B cell (primary cell): ENCODE measurements at regions not wholly inside any gene's neighbourhood (a gene's known extent, or its start where the extent isn't known, plus 50 kb on each side); places are given as distances from the start of the nearest gene placed in this dataset.

Experiments used
- ATAC-seq: fragments of 200-7000 bp; cut with Tn5 transposase; one replicate; pipeline ENCODE4 v1.10.0; 2021; ENCODE audit warnings: low read depth, mild to moderate bottlenecking, moderate number of reproducible peaks, moderate library complexity
- CTCF ChIA-PET: fragments of 350-600 bp; sonication (Branson Sonifier 250); formaldehyde crosslinking; loops from one replicate; lab custom pipeline; 2021; ENCODE audit warnings: antibody characterized with exemption, inconsistent platforms; lab: Charles Lee
- POLR2A ChIA-PET: fragments of 350-600 bp; sonication (Branson Sonifier 250); formaldehyde crosslinking; loops from one replicate; lab custom pipeline; 2021; ENCODE audit warnings: antibody characterized with exemption; lab: Charles Lee
- DNase-seq: peaks from one replicate; pipeline ENCODE4 v3.0.0; 2013
- H2AFZ ChIP-seq: 2 replicates; pipeline ENCODE4 v1.6.1; 2012; ENCODE audit warnings: mild to moderate bottlenecking, low read depth, low read length; ENCODE audit not compliant: insufficient read depth, poor library complexity, severe bottlenecking
- H3K27ac ChIP-seq, 2 donors: 1 replicate in 1 of 2; 2 replicates in 1 of 2; pipeline ENCODE4 v1.5.1; 2012 to 2013; ENCODE audit warnings: low read length in 2 of 2, mild to moderate bottlenecking in 2 of 2, moderate library complexity in 1 of 2
- H3K27me3 ChIP-seq, 4 experiments: fragments of 200-600 bp in 1 of 4; sonication (generic) in 1 of 4; replicated peaks in 1 of 4; 1 replicate in 2 of 4; 2 replicates in 2 of 4; pipeline versions ENCODE4 v1.6.1 to v1.7.0; 2013 to 2016; ENCODE audit warnings: low read length in 3 of 4, mild to moderate bottlenecking in 2 of 4, mixed read lengths in 1 of 4, moderate library complexity in 1 of 4; ENCODE audit not compliant: insufficient read depth in 4 of 4, control insufficient read depth in 3 of 4; ENCODE audit errors: control extremely low read depth in 1 of 4
- H3K36me3 ChIP-seq, 2 experiments: replicated peaks in 1 of 2; 1 replicate in 1 of 2; 2 replicates in 1 of 2; pipeline versions ENCODE4 v1.6.1 to v1.7.1; 2013; ENCODE audit warnings: low read length in 1 of 2; ENCODE audit not compliant: insufficient read depth in 2 of 2, control insufficient read depth in 1 of 2; ENCODE audit errors: control extremely low read depth in 1 of 2, extremely low read depth in 1 of 2
- H3K4me1 ChIP-seq, 2 donors: fragments of 200-600 bp in 1 of 2; sonication (generic) in 1 of 2; 1 replicate in 1 of 2; 2 replicates in 1 of 2; pipeline versions ENCODE4 v1.5.1 to v1.6.1; 2013 to 2017; ENCODE audit warnings: low read length in 2 of 2; ENCODE audit not compliant: control insufficient read depth in 2 of 2, insufficient read depth in 2 of 2
- H3K4me2 ChIP-seq: replicated peaks from 2 replicates; pipeline ENCODE3; 2012; ENCODE audit warnings: mild to moderate bottlenecking, low read depth, low read length; ENCODE audit not compliant: poor library complexity, severe bottlenecking
- H3K4me3 ChIP-seq, 5 experiments: fragments of 200-600 bp in 1 of 5; sonication (generic) in 1 of 5; 1 replicate in 3 of 5; 2 replicates in 2 of 5; pipeline versions ENCODE4 v1.5.1 to v1.7.0; 2011 to 2016; ENCODE audit warnings: low read length in 4 of 5, mild to moderate bottlenecking in 4 of 5, low read depth in 2 of 5, control low read depth in 1 of 5, moderate library complexity in 1 of 5; ENCODE audit not compliant: insufficient read depth in 1 of 5; ENCODE audit errors: control extremely low read depth in 1 of 5, extremely low read depth in 1 of 5
- H3K79me2 ChIP-seq: fragments of 200-600 bp; sonication (generic); one replicate; pipeline ENCODE4 v1.6.0; 2016; ENCODE audit warnings: low read length; ENCODE audit not compliant: control insufficient read depth, insufficient read depth
- H3K9ac ChIP-seq: fragments of 200-600 bp; sonication (generic); 2 replicates; pipeline ENCODE4 v1.6.1; 2017; ENCODE audit warnings: mild to moderate bottlenecking, low read length, moderate library complexity
- H3K9me3 ChIP-seq, 3 donors: one replicate each; pipeline versions ENCODE4 v1.6.1 to v1.7.1; 2013; ENCODE audit warnings: low read length in 2 of 3; ENCODE audit not compliant: control insufficient read depth in 2 of 3, insufficient read depth in 1 of 3; ENCODE audit errors: control extremely low read depth in 1 of 3
- H4K20me1 ChIP-seq: 2 replicates; pipeline ENCODE4 v1.6.0; 2012; ENCODE audit warnings: mild to moderate bottlenecking, low read length; ENCODE audit not compliant: insufficient read depth, control insufficient read depth, poor library complexity, severe bottlenecking
- H3K27ac Mint-ChIP-seq: one replicate; pipeline ENCODE4 v1.8.0; 2021; ENCODE audit warnings: mixed read lengths
- H3K27me3 Mint-ChIP-seq: one replicate; pipeline ENCODE4 v1.8.0; 2021; ENCODE audit warnings: mixed read lengths
- H3K4me1 Mint-ChIP-seq: one replicate; pipeline ENCODE4 v1.8.0; 2021; ENCODE audit warnings: mixed read lengths
- H3K4me3 Mint-ChIP-seq: one replicate; pipeline ENCODE4 v1.8.0; 2021; ENCODE audit warnings: mixed read lengths
- H3K9me3 Mint-ChIP-seq: one replicate; pipeline ENCODE4 v1.8.0; 2022; ENCODE audit warnings: mixed read lengths; ENCODE audit not compliant: insufficient read depth
- CTCF ChIP-seq: fragments of 200-600 bp; IDR thresholded peaks from one replicate; pipeline ENCODE4 v1.8.0; 2022; ENCODE audit warnings: antibody characterized with exemption, mild to moderate bottlenecking
- EZH2 ChIP-seq: IDR thresholded peaks from 2 replicates; pipeline ENCODE4 v1.6.1; 2012; ENCODE audit warnings: borderline replicate concordance, low read depth, mild to moderate bottlenecking, moderate library complexity, low read length; ENCODE audit not compliant: insufficient read depth, poor library complexity, severe bottlenecking
- WGBS: methylation state at CpG from one replicate; pipeline ENCODE4 v1.1.5; 2013; ENCODE audit warnings: missing lambda C conversion rate; ENCODE audit not compliant: insufficient coverage; 5-methylcytosine and 5-hydroxymethylcytosine counted together
- intact Hi-C: fragments of 100-400 bp; cut with micrococcal nuclease; formaldehyde crosslinking; loops from one replicate; pipeline ENCODE4 v1.10.0; 2022

- ATAC-seq (no peak), DNase-seq (no peak)
- Histone ChIP-seq H3K9ac (no peak overlapping the region), H3K36me3 (no peaks in the 10 kb centered on the region), H3K27ac (no peak overlapping the region), H4K20me1 (no peaks in the 10 kb centered on the region), H3K79me2 (no peaks in the 10 kb centered on the region), H3K4me3 (no peak overlapping the region), H2AFZ (no peak overlapping the region), H3K4me2 (no peak overlapping the region), H3K27me3 (no peaks in the 10 kb centered on the region), H3K4me1 (no peaks in the 10 kb centered on the region), H3K9me3 (peaks cover 0 to 1% (median 0%) of the 10 kb centered on the region in 3 donors)
- no peak overlapping the region for H3K27ac Mint-ChIP-seq
- ChIA-PET POLR2A (no interaction called here), CTCF (no interaction called here)
- H3K9me3 Mint-ChIP-seq: no peaks in the 10 kb centered on the region
- WGBS: no CpG with 5 or more reads among the region's 1 CpG
- no peak overlapping the region for H3K4me3 Mint-ChIP-seq
- intact Hi-C loops: no loop called here
- TF ChIP-seq EZH2 (no peak), CTCF (no peak)
- no peaks in the 10 kb centered on the region for H3K27me3 Mint-ChIP-seq
- H3K4me1 Mint-ChIP-seq: no peaks in the 10 kb centered on the region
Observed at GRCh38 chr1:67980028-67980427, 70.4 kb downstream of the DIRAS3 start.

- H3K27ac Mint-ChIP-seq: no peak overlapping the region
- Histone ChIP-seq H2AFZ (no peak overlapping the region), H3K36me3 (no peaks in the 10 kb centered on the region), H3K9me3 (peaks cover 0 to 1% (median 0%) of the 10 kb centered on the region in 3 donors), H3K4me2 (no peak overlapping the region), H3K79me2 (no peaks in the 10 kb centered on the region), H3K4me1 (no peaks in the 10 kb centered on the region), H3K27me3 (no peaks in the 10 kb centered on the region), H3K27ac (no peak overlapping the region), H3K9ac (no peak overlapping the region), H4K20me1 (no peaks in the 10 kb centered on the region), H3K4me3 (no peak overlapping the region)
- WGBS: no CpG with 5 or more reads among the region's 2 CpGs
- no peaks in the 10 kb centered on the region for H3K27me3 Mint-ChIP-seq
- no peak for DNase-seq
- no peaks in the 10 kb centered on the region for H3K9me3 Mint-ChIP-seq
- ChIA-PET POLR2A (no interaction called here), CTCF (no interaction called here)
- TF ChIP-seq EZH2: no peak
- no peak for TF ChIP-seq CTCF
- H3K4me3 Mint-ChIP-seq: no peak overlapping the region
- intact Hi-C loops: no loop called here
- no peaks in the 10 kb centered on the region for H3K4me1 Mint-ChIP-seq
- no peak for ATAC-seq
Observed at GRCh38 chr1:67979532-67979931, 70.9 kb downstream of the DIRAS3 start.
